HEK293T (cell line): ENCODE measurements at regions not wholly inside any gene's neighbourhood (a gene's known extent, or its start where the extent isn't known, plus 50 kb on each side); places are given as distances from the start of the nearest gene placed in this dataset.

Experiments
- CTCF ChIA-PET: fragments of 350-600 bp; formaldehyde crosslinking; extraction: SDS; loops from one replicate; lab custom pipeline; 2021; ENCODE audit warnings: antibody characterized with exemption, inconsistent platforms; lab: Yijun Ruan, JAX
- POLR2A ChIA-PET: fragments of 350-600 bp; formaldehyde crosslinking; extraction: SDS; loops from one replicate; lab custom pipeline; 2020; ENCODE audit warnings: antibody characterized with exemption, inconsistent platforms; lab: Yijun Ruan, JAX
- DNase-seq: peaks from one replicate; pipeline ENCODE4 v3.0.0; 2012; ENCODE audit warnings: mixed read lengths; ENCODE audit errors: extremely low spot score
- ARNT ChIP-seq: fragments of 450-650 bp; IDR thresholded peaks from 2 replicates; pipeline ENCODE4 v1.6.1; 2017; ENCODE audit warnings: mild to moderate bottlenecking
- BHLHE40 ChIP-seq: fragments of 450-650 bp; IDR thresholded peaks from 2 replicates; pipeline ENCODE4 v1.6.1; 2016; ENCODE audit warnings: mild to moderate bottlenecking, moderate library complexity, borderline replicate concordance
- CTBP1 ChIP-seq: fragments of 450-650 bp; IDR thresholded peaks from 2 replicates; pipeline ENCODE4 v1.6.1; 2016; ENCODE audit warnings: borderline replicate concordance
- ELF4 ChIP-seq: fragments of 450-650 bp; IDR thresholded peaks from 2 replicates; pipeline ENCODE4 v1.6.1; 2017; ENCODE audit warnings: antibody characterized with exemption
- FOXA1 ChIP-seq: fragments of 450-650 bp; IDR thresholded peaks from 2 replicates; pipeline ENCODE4 v1.6.1; 2016; ENCODE audit warnings: mild to moderate bottlenecking
- FOXK2 ChIP-seq: fragments of 450-650 bp; IDR thresholded peaks from 2 replicates; pipeline ENCODE4 v1.6.1; 2016; ENCODE audit warnings: mild to moderate bottlenecking
- FOXM1 ChIP-seq: fragments of 450-650 bp; IDR thresholded peaks from 2 replicates; pipeline ENCODE4 v1.6.1; 2017; ENCODE audit warnings: mild to moderate bottlenecking, borderline replicate concordance
- HDGF ChIP-seq: fragments of 450-650 bp; IDR thresholded peaks from 2 replicates; pipeline ENCODE4 v1.6.1; 2017; ENCODE audit warnings: antibody characterized with exemption, borderline replicate concordance
- L3MBTL2 ChIP-seq: fragments of 450-650 bp; conservative IDR thresholded peaks from 2 replicates; pipeline ENCODE4 v1.6.1; 2016; ENCODE audit warnings: mild to moderate bottlenecking
- LEF1 ChIP-seq: fragments of 450-650 bp; IDR thresholded peaks from 2 replicates; pipeline ENCODE4 v1.6.1; 2017; ENCODE audit warnings: mild to moderate bottlenecking, borderline replicate concordance
- NFRKB ChIP-seq: fragments of 450-650 bp; IDR thresholded peaks from 2 replicates; pipeline ENCODE4 v1.6.1; 2016; ENCODE audit warnings: mild to moderate bottlenecking, moderate library complexity
- PKNOX1 ChIP-seq: fragments of 450-650 bp; IDR thresholded peaks from 2 replicates; pipeline ENCODE4 v1.6.1; 2016
- SP1 ChIP-seq: fragments of 450-650 bp; IDR thresholded peaks from 2 replicates; pipeline ENCODE4 v1.6.1; 2017
- SUZ12 ChIP-seq: fragments of 450-650 bp; IDR thresholded peaks from 2 replicates; pipeline ENCODE4 v1.6.1; 2016; ENCODE audit warnings: mild to moderate bottlenecking
- TARDBP ChIP-seq: fragments of 450-650 bp; IDR thresholded peaks from 2 replicates; pipeline ENCODE4 v1.6.1; 2016
- ZNF384 ChIP-seq: fragments of 450-650 bp; IDR thresholded peaks from 2 replicates; pipeline ENCODE4 v1.6.1; 2016

DNA sequence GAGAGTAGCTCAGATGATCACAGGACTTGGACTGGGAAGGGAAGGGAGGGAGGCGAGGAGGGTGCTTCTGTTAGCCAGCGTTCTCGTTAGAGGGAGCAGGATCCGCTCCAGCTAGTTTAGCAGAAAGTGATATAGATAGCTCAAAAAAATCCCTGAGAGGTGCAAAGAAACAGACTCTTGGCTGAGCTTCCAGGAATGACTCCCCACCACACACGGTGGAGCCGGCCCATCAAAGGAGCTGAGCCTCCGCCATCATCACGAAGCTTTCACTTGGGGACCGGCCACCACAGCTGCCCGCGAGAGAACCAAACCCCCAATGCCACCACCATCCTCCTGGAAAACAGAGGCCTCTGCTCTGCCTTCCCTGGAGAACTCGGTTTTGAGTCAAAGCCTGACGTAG lies 124.6 kb upstream of the BCL2L14 start:
- ChIA-PET CTCF (no interaction called here), POLR2A (no interaction called here)
- TF ChIP-seq TARDBP (no peak), ARNT (no peak), L3MBTL2 (no peak), FOXA1 (no peak), NFRKB (no peak), FOXM1 (no peak), PKNOX1 (no peak)
- no peak for DNase-seq

- CTCF ChIA-PET = no interaction called here
Observed at GRCh38 chr12:11947213-11947612, 123.5 kb upstream of the BCL2L14 start.

DNA sequence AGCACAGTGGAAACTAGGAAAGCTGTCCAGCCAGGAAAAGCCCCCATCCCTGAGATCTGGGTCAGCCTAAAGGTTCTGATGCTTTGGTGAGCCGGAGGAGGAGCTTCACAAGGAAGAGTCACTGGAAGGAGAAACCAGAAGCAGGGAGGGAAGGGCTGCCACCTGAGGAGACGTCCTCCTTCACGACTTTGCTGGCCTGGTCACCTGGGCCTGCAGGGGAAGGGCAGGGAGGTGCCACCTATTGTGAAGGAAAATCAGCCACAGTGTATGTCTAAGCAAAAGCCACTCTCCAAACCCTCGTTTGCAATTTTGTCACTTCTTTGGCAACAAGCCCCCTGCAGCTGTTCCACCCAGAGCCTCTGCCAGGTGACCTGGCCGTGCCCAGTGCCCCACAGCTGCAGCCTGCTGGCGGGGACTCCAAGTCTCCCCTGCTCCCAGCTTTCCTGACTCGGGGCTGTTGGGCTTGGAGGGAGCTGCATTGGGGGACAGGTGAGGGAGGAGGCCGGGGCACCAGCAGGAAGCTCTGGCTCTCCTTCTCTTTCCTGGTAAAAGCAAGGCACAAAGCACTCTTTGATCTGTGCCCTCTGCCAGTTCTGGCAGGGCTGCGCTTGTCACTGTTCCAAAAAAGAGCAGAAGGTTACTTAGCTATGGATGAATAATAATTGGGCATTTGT lies 120.9 kb upstream of the BCL2L14 start:
- ChIA-PET CTCF (no interaction called here), POLR2A (no interaction called here)
- no peak for TF ChIP-seq SP1
- no peak for DNase-seq

More at GRCh38 chr12:11947213-11947612, 123.5 kb upstream of the BCL2L14 start:
- TF ChIP-seq ZNF384 (no peak), HDGF (no peak), TARDBP (no peak), ARNT (no peak), LEF1 (no peak), SUZ12 (no peak), FOXK2 (no peak), BHLHE40 (no peak), L3MBTL2 (no peak)
- DNase-seq = no peak
- POLR2A ChIA-PET = no interaction called here

- TF ChIP-seq BHLHE40 (no peak), ARNT (no peak), LEF1 (no peak), SP1 (no peak), L3MBTL2 (no peak), SUZ12 (no peak), TARDBP (no peak), ELF4 (no peak), FOXA1 (no peak), NFRKB (no peak), PKNOX1 (no peak), FOXK2 (no peak), FOXM1 (no peak), ZNF384 (no peak), HDGF (no peak), CTBP1 (no peak)
- POLR2A ChIA-PET = no interaction called here
- CTCF ChIA-PET = no interaction called here
Observed at GRCh38 chr12:11951209-11951608, 119.5 kb upstream of the BCL2L14 start.

GRCh38 chr12:11953523-11953922 lies 117.2 kb upstream of the BCL2L14 start:
- ChIA-PET POLR2A (no interaction called here), CTCF (no interaction called here)
- TF ChIP-seq BHLHE40 = no peak
- TF ChIP-seq ARNT = no peak
- no peak for TF ChIP-seq HDGF
- no peak for TF ChIP-seq CTBP1
- TF ChIP-seq L3MBTL2 = no peak
- no peak for TF ChIP-seq FOXM1
- TF ChIP-seq SP1 = no peak
- no peak for TF ChIP-seq LEF1
- DNase-seq = no peak

More at GRCh38 chr12:11951209-11951608, 119.5 kb upstream of the BCL2L14 start:
- DNase-seq = no peak

- TF ChIP-seq NFRKB (no peak), ELF4 (no peak), SUZ12 (no peak), HDGF (no peak), PKNOX1 (no peak), FOXK2 (no peak), LEF1 (no peak), L3MBTL2 (no peak), FOXA1 (no peak), BHLHE40 (no peak), CTBP1 (no peak), TARDBP (no peak)
- no peak for DNase-seq
- POLR2A ChIA-PET = no interaction called here
- CTCF ChIA-PET = no interaction called here
Observed at GRCh38 chr12:11954181-11954580, 116.6 kb upstream of the BCL2L14 start.
